HepG2 (cell line): ENCODE measurements at regions not wholly inside any gene's neighbourhood (a gene's known extent, or its start where the extent isn't known, plus 50 kb on each side); places are given as distances from the start of the nearest gene placed in this dataset.

ENCODE experiments used
- ATAC-seq: fragments of 200-7000 bp; cut with Tn5 transposase; 3 replicates; pipeline ENCODE4 v1.9.1; 2020; ENCODE audit warnings: mild to moderate bottlenecking, moderate library complexity
- BruUV-seq: library from RNA; stranded (reverse); fragments of 400-500 nt; replicated peaks from 2 replicates; lab custom pipeline; 2021; lab: Mats Ljungman, UMichigan
- CTCF ChIA-PET: fragments of 300-600 bp; formaldehyde crosslinking; extraction: SDS; loops from one replicate; lab custom pipeline; 2021; ENCODE audit warnings: low total read pairs, inconsistent platforms, low intra/inter-chr PET ratio; lab: Yijun Ruan, JAX
- POLR2A ChIA-PET: fragments of 350-600 bp; sonication (Branson Sonifier 250); formaldehyde crosslinking; loops from one replicate; lab custom pipeline; 2020; ENCODE audit warnings: antibody characterized with exemption, inconsistent platforms; lab: Yijun Ruan, JAX
- DNase-seq: peaks from one replicate; pipeline ENCODE4 v3.0.0-alpha.2; 2015; ENCODE audit warnings: low spot score
- FAIRE-seq: peaks from 3 replicates; lab custom pipeline; 2011; peaks lifted over from hg19 to GRCh38; lab: Jason Lieb, UNC
- H2AFZ ChIP-seq: one replicate; pipeline ENCODE4 v1.6.1; 2011; ENCODE audit warnings: low read length, inconsistent platforms
- H3K27ac ChIP-seq: fragments of 300-600 bp; 3 replicates; pipeline ENCODE4 v1.8.0; 2011; ENCODE audit warnings: mixed run types, mild to moderate bottlenecking, mixed read lengths, low read length, inconsistent platforms; ENCODE audit not compliant: insufficient read depth; ENCODE audit errors: extremely low read length
- H3K27me3 ChIP-seq, 2 experiments: fragments of 200-600 bp in 1 of 2; 2 replicates in 1 of 2; 3 replicates in 1 of 2; pipeline versions ENCODE4 v1.6.0 to v1.8.0; 2011; ENCODE audit warnings: low read length in 2 of 2, mild to moderate bottlenecking in 2 of 2, moderate library complexity in 2 of 2, inconsistent platforms in 1 of 2; ENCODE audit not compliant: insufficient read depth in 2 of 2, control insufficient read depth in 1 of 2
- H3K36me3 ChIP-seq, 2 experiments: fragments of 200-600 bp in 1 of 2; replicated peaks in 1 of 2; 2 replicates in 1 of 2; 3 replicates in 1 of 2; pipeline versions ENCODE4 v1.5.1 to v1.8.0; 2011; ENCODE audit warnings: low read length in 2 of 2, inconsistent platforms in 1 of 2; ENCODE audit not compliant: insufficient read depth in 2 of 2, control insufficient read depth in 1 of 2
- H3K4me1 ChIP-seq: 2 replicates; pipeline ENCODE4 v1.5.1; 2012; ENCODE audit warnings: low read length, inconsistent platforms; ENCODE audit not compliant: insufficient read depth
- H3K4me2 ChIP-seq: 2 replicates; pipeline ENCODE4 v1.6.0; 2011; ENCODE audit warnings: low read depth, low read length, inconsistent platforms
- H3K4me3 ChIP-seq, 3 experiments: fragments of 200-600 bp in 1 of 3; sonication (generic), shearing (Covaris generic) in 1 of 3; replicated peaks in 1 of 3; 2 replicates each; pipeline ENCODE4 v1.5.1; 2011 to 2016; ENCODE audit warnings: low read length in 3 of 3, inconsistent platforms in 2 of 3, low read depth in 2 of 3, mild to moderate bottlenecking in 2 of 3, control low read depth in 1 of 3, mixed read lengths in 1 of 3; ENCODE audit not compliant: insufficient read depth in 1 of 3
- H3K79me2 ChIP-seq: one replicate; pipeline ENCODE4 v1.6.1; 2011; ENCODE audit warnings: low read length, inconsistent platforms; ENCODE audit not compliant: insufficient read depth
- H3K9ac ChIP-seq: 2 replicates; pipeline ENCODE4 v1.6.0; 2011; ENCODE audit warnings: mild to moderate bottlenecking, low read depth, low read length, inconsistent platforms; ENCODE audit not compliant: insufficient read depth
- H3K9me3 ChIP-seq: 2 replicates; pipeline ENCODE4 v1.5.1; 2012; ENCODE audit warnings: mild to moderate bottlenecking, low read length
- H4K20me1 ChIP-seq: 2 replicates; pipeline ENCODE4 v1.6.0; 2011; ENCODE audit warnings: inconsistent platforms, mild to moderate bottlenecking, low read length, moderate library complexity; ENCODE audit not compliant: insufficient read depth
- PAWR ChIP-seq: sonication (generic); formaldehyde crosslinking; IDR thresholded peaks from 2 replicates; pipeline ENCODE4 v1.4.0; 2020; ENCODE audit warnings: missing genetic modification reagents, mild to moderate bottlenecking, borderline replicate concordance
- SRSF4 ChIP-seq: fragments of 200-400 bp; formaldehyde crosslinking; IDR thresholded peaks from one replicate; pipeline ENCODE4 v1.6.1; 2018; ENCODE audit warnings: mild to moderate bottlenecking, low read depth, low read length, moderate library complexity; ENCODE audit not compliant: poor library complexity, severe bottlenecking
- SRSF9 ChIP-seq: fragments of 200-400 bp; formaldehyde crosslinking; IDR thresholded peaks from 2 replicates; pipeline ENCODE4 v1.6.1; 2018; ENCODE audit warnings: borderline replicate concordance, mild to moderate bottlenecking, low read depth, low read length; ENCODE audit not compliant: insufficient read depth, poor library complexity, severe bottlenecking
- ZNF879 ChIP-seq: sonication (generic); formaldehyde crosslinking; IDR thresholded peaks from 2 replicates; pipeline ENCODE4 v1.8.1; 2023; ENCODE audit warnings: missing genetic modification reagents
- WGBS: methylation state at CpG from one replicate; pipeline ENCODE4 v1.1.6; 2017; ENCODE audit warnings: low lambda C conversion rate; 5-methylcytosine and 5-hydroxymethylcytosine counted together
- in situ Hi-C: cut with HindIII; loops from 2 replicates; pipeline ENCODE4 v1.10.0; 2017; ENCODE audit warnings: low pct_unique_long_range_greater_than_20kb; ENCODE audit not compliant: extremely low pct_ligation_motif_present
- intact Hi-C: fragments of 100-400 bp; cut with micrococcal nuclease; formaldehyde crosslinking; loops from one replicate; pipeline ENCODE4 v1.10.0; 2022; ENCODE audit not compliant: unreplicated experiment
- TF ChIP-seq, protein P1 (sequence below): fragments of 450-650 bp; IDR thresholded peaks from 2 replicates; pipeline ENCODE4 v1.6.1; 2017; ENCODE audit warnings: mild to moderate bottlenecking

DNA sequence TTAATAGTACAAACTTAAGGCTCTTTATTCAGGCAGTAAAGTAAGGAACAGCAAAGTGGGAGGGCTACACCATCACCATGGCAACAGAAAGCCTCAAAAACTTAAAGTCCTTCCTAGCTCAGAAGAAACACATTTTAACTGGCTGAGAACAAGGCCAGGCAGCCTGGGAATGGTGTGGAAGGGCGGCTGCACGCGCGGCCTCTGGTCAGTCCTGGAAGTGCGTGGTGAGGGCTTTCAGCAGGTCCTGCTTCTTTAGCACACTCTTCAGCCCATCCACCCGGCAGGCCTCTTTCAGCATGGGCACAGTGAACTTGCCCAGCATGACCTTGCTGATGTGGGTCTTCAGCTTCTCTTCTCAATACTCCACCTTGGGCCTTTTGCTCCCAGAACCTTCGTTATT, 133.0 kb downstream of the CYP26A1 start:
- Histone ChIP-seq H4K20me1 (no peaks in the 10 kb centered on the region), H3K27ac (no peak overlapping the region), H3K4me3 (no peak overlapping the region), H3K4me2 (no peak overlapping the region), H3K36me3 (no peaks in the 10 kb centered on the region), H3K4me1 (no peaks in the 10 kb centered on the region), H2AFZ (no peak overlapping the region)
- FAIRE-seq (no peak), ATAC-seq (peak; percentile 89)
- no TSS peak for BruUV-seq
- ChIA-PET POLR2A (no interaction called here), CTCF (no interaction called here)
- intact Hi-C loops, result no loop called here
- in situ Hi-C loops, result no loop called here
- TF ChIP-seq ZNF879 (no peak), SRSF9 (no peak), PAWR (no peak), SRSF4 (no peak)
- TF ChIP-seq, protein P1, sequence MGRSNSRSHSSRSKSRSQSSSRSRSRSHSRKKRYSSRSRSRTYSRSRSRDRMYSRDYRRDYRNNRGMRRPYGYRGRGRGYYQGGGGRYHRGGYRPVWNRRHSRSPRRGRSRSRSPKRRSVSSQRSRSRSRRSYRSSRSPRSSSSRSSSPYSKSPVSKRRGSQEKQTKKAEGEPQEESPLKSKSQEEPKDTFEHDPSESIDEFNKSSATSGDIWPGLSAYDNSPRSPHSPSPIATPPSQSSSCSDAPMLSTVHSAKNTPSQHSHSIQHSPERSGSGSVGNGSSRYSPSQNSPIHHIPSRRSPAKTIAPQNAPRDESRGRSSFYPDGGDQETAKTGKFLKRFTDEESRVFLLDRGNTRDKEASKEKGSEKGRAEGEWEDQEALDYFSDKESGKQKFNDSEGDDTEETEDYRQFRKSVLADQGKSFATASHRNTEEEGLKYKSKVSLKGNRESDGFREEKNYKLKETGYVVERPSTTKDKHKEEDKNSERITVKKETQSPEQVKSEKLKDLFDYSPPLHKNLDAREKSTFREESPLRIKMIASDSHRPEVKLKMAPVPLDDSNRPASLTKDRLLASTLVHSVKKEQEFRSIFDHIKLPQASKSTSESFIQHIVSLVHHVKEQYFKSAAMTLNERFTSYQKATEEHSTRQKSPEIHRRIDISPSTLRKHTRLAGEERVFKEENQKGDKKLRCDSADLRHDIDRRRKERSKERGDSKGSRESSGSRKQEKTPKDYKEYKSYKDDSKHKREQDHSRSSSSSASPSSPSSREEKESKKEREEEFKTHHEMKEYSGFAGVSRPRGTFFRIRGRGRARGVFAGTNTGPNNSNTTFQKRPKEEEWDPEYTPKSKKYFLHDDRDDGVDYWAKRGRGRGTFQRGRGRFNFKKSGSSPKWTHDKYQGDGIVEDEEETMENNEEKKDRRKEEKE, result no peak
- TF ChIP-seq, all 625 proteins: peak for 0
- Histone ChIP-seq H3K9ac (no peak overlapping the region), H3K79me2 (no peaks in the 10 kb centered on the region), H3K27me3 (no peaks in the 10 kb centered on the region), H3K9me3 (no peaks in the 10 kb centered on the region)
- 41% methylated on average over 7 of the region's 7 CpGs for WGBS
- DNase-seq, result no peak
